Ascending aorta (tissue), 2 donors: ENCODE measurements at regions not wholly inside any gene's neighbourhood (a gene's known extent, or its start where the extent isn't known, plus 50 kb on each side); places are given as distances from the start of the nearest gene placed in this dataset.

Source experiments
- DNase-seq, 2 donors: peaks; one replicate each; pipeline ENCODE4 v3.0.0-alpha.2; 2019; ENCODE audit warnings: low spot score in 2 of 2
- H3K27ac ChIP-seq, 2 donors: fragments of 200-600 bp; sonication (generic); one replicate each; pipeline ENCODE4 v1.5.1; 2016 to 2017; ENCODE audit warnings: mild to moderate bottlenecking in 1 of 2
- H3K27me3 ChIP-seq: fragments of 200-600 bp; sonication (generic); one replicate; pipeline ENCODE4 v1.5.1; 2017
- H3K36me3 ChIP-seq, 2 donors: fragments of 200-600 bp; sonication (generic); one replicate each; pipeline ENCODE4 v1.5.1; 2016
- H3K4me1 ChIP-seq, 2 donors: fragments of 200-600 bp; sonication (generic); one replicate each; pipeline ENCODE4 v1.5.1; 2016 to 2017; ENCODE audit warnings: mild to moderate bottlenecking in 1 of 2
- H3K4me3 ChIP-seq, 2 donors: fragments of 200-600 bp; sonication (generic); one replicate each; pipeline ENCODE4 v1.5.1; 2016 to 2017; ENCODE audit warnings: mild to moderate bottlenecking in 1 of 2
- H3K9me3 ChIP-seq, 2 donors: fragments of 200-600 bp; sonication (generic); one replicate each; pipeline ENCODE4 v1.5.1; 2016
- CTCF ChIP-seq, 3 experiments: fragments of 200-600 bp in 2 of 3; fragments of 450-650 bp in 1 of 3; sonication (generic) in 2 of 3; IDR thresholded peaks; one replicate each; pipeline ENCODE4 v1.5.1; 2016 to 2019; ENCODE audit warnings: antibody characterized with exemption in 3 of 3, mild to moderate bottlenecking in 1 of 3, moderate library complexity in 1 of 3
- intact Hi-C: fragments of 100-400 bp; cut with DNase I; formaldehyde crosslinking; loops from one replicate; pipeline ENCODE4 v1.15.1; 2023

GRCh38 chr5:124457101-124457500, 289.3 kb downstream of the ZNF608 start:
- Histone ChIP-seq H3K27ac (no peak overlapping the region), H3K36me3 (no peaks in the 10 kb centered on the region), H3K9me3 (no peaks in the 10 kb centered on the region), H3K4me3 (no peak overlapping the region), H3K4me1 (no peaks in the 10 kb centered on the region), H3K27me3 (no peaks in the 10 kb centered on the region)
- TF ChIP-seq CTCF (IDR thresholded peaks at IDR 0.05), result no peak
- intact Hi-C loops, result no loop called here
- DNase-seq, result no peak

GRCh38 chr5:124456249-124456648, 290.2 kb downstream of the ZNF608 start:
- no peak for TF ChIP-seq CTCF (IDR thresholded peaks at IDR 0.05)
- H3K27me3 ChIP-seq, result no peaks in the 10 kb centered on the region
- intact Hi-C loops, result no loop called here
- H3K4me1 ChIP-seq, result no peaks in the 10 kb centered on the region
- no peak overlapping the region for H3K27ac ChIP-seq
- H3K9me3 ChIP-seq, result no peaks in the 10 kb centered on the region
- H3K4me3 ChIP-seq, result no peak overlapping the region
- no peak for DNase-seq
- no peaks in the 10 kb centered on the region for H3K36me3 ChIP-seq

- Histone ChIP-seq H3K27ac (no peak overlapping the region), H3K4me1 (no peaks in the 10 kb centered on the region), H3K9me3 (no peaks in the 10 kb centered on the region), H3K27me3 (no peaks in the 10 kb centered on the region), H3K4me3 (no peak overlapping the region), H3K36me3 (no peaks in the 10 kb centered on the region)
- no peak for TF ChIP-seq CTCF (IDR thresholded peaks at IDR 0.05)
- no peak for DNase-seq
- intact Hi-C loops, result no loop called here
These were observed 292.4 kb downstream of the ZNF608 start for GRCh38 chr5:124454081-124454480.

DNA sequence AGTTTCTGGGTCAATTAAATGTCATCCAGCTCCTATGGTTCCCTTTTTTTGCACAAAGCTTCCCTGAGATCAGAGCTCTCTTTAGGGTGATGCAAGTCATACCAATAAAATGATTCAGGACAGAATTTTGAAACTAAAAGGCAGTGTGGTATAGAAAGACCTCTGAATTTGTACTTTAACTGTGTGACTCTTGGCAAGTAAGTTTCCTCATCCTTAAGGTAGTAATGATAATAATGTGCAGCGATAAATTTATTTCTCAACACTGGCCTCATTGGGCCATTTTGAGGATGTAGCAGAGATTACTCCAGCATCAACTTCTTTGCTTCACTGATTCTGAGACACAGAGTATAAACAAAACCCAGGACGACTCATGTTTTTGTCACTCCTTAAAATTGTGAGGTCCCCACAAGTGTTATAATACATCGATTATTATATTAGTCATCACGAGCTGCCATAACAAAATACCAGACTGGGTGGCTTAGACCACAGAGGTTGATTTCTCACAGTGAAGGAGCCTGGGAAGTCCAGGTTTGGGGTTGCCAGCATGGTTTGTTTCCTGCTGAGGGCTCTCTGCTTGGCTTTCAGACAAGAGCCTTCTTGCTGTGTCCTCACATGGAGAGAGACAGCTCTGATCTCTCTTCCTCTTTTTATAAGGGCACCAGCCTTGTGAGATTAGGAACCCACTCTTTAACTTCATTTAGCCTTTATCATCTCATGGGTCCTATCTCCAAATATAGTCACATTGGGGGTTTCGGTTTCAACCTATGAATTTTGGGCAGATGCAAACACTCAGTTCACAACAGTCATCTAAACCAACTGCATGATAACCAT, 293.0 kb downstream of the ZNF608 start:
- no peak for TF ChIP-seq CTCF (IDR thresholded peaks at IDR 0.05)
- Histone ChIP-seq H3K36me3 (no peaks in the 10 kb centered on the region), H3K4me1 (no peaks in the 10 kb centered on the region), H3K27ac (no peak overlapping the region), H3K4me3 (no peak overlapping the region), H3K9me3 (no peaks in the 10 kb centered on the region), H3K27me3 (no peaks in the 10 kb centered on the region)
- no peak for DNase-seq
- intact Hi-C loops, result no loop called here

DNA sequence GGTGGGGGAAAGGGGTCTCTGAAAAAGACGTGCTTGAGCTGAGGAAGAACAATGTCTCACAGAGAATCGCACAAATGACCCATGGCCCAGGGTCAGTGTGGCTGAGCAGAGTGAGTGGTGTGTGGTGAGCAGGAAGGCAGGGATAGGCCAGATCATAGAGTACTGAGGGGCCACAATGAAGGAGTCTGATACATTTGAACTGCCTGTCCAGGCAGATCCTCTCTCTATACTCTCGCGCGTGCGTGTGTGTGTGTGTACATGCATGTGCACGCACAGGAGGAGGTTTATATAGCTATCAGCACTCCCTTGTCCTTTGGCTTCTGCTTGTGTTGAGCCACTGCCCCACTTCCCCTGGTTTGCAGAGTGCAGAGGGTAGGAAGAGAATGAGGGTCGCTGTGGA, 294.0 kb downstream of the ZNF608 start:
- intact Hi-C loops, result no loop called here
- Histone ChIP-seq H3K9me3 (no peaks in the 10 kb centered on the region), H3K4me3 (no peak overlapping the region), H3K4me1 (no peaks in the 10 kb centered on the region), H3K27ac (no peak overlapping the region), H3K36me3 (no peaks in the 10 kb centered on the region), H3K27me3 (no peaks in the 10 kb centered on the region)
- no peak for DNase-seq
- TF ChIP-seq CTCF (IDR thresholded peaks at IDR 0.05), result no peak
